ENCODE measurements at regions not wholly inside any gene's neighbourhood (a gene's known extent, or its start where the extent isn't known, plus 50 kb on each side); places are given as distances from the start of the nearest gene placed in this dataset.

- Histone ChIP-seq H3K27ac (no peak overlapping the region), H3K4me1 (no peaks in the 10 kb centered on the region), H3K4me3 (no peak overlapping the region), H3K27me3 (replicated peaks in 1 of 7) (no peaks in the 10 kb centered on the region), H3K9me3 (no peaks in the 10 kb centered on the region), H3K36me3 (no peaks in the 10 kb centered on the region)
- intact Hi-C loops (cut with DNase I; ENCODE audit: low total_unique reads) = no loop called here
- TF ChIP-seq POLR2AphosphoS5 (IDR thresholded peaks at IDR 0.05) = no peak
- TF ChIP-seq POLR2A (IDR thresholded peaks at IDR 0.05) = no peak
- no peak for TF ChIP-seq CTCF (IDR thresholded peaks at IDR 0.05 in 8 of 11, conservative IDR thresholded peaks at IDR 0.05 in 3 of 11)
- 80 to 94% (median 91%) methylated on average over 3 of the region's 3 CpGs for WGBS, 5 donors
- DNase-seq = no peak
Observed at GRCh38 chr11:95593111-95593510, 196.5 kb downstream of the FAM76B start.

DNA sequence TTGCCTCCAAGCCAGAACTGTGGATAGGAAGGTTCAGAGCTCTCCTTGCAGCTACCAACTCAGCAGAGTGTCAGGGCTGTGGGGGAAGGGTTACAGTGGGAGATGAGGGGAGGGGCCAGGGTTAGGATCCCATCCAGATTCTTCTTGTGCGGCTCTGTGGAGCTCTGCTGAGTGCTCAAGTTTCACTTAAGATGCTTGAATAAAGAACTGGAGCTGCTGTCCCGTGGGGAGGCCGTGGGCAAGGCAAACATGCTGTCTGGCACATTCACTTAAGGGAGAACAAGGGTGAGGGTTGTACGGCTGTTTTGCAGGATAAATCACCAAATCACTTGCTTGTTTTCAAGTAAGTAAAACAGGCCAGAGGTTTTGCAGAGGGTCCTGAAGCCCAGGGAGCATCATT, 197.1 kb downstream of the FAM76B start:
- TF ChIP-seq CTCF (IDR thresholded peaks at IDR 0.05 in 8 of 11, conservative IDR thresholded peaks at IDR 0.05 in 3 of 11) (no peak), POLR2A (IDR thresholded peaks at IDR 0.05) (no peak), POLR2AphosphoS5 (IDR thresholded peaks at IDR 0.05) (no peak)
- Histone ChIP-seq H3K27me3 (replicated peaks in 1 of 7) (no peaks in the 10 kb centered on the region), H3K9me3 (no peaks in the 10 kb centered on the region), H3K4me1 (no peaks in the 10 kb centered on the region), H3K27ac (no peak overlapping the region), H3K4me3 (no peak overlapping the region), H3K36me3 (no peaks in the 10 kb centered on the region)
- DNase-seq = no peak
- 51 to 78% (median 67%) methylated on average over 4 of the region's 4 CpGs for WGBS, 5 donors
- intact Hi-C loops (cut with DNase I; ENCODE audit: low total_unique reads) = no loop called here

- 85 to 95% (median 90%) methylated on average over 10 of the region's 10 CpGs for WGBS, 5 donors
- Histone ChIP-seq H3K9me3 (no peaks in the 10 kb centered on the region), H3K36me3 (no peaks in the 10 kb centered on the region), H3K27me3 (replicated peaks in 1 of 7) (no peaks in the 10 kb centered on the region), H3K27ac (no peak overlapping the region), H3K4me1 (no peaks in the 10 kb centered on the region), H3K4me3 (no peak overlapping the region)
- TF ChIP-seq CTCF (IDR thresholded peaks at IDR 0.05 in 8 of 11, conservative IDR thresholded peaks at IDR 0.05 in 3 of 11) (no peak), POLR2A (IDR thresholded peaks at IDR 0.05) (no peak), POLR2AphosphoS5 (IDR thresholded peaks at IDR 0.05) (no peak)
- intact Hi-C loops (cut with DNase I; ENCODE audit: low total_unique reads) = no loop called here
- no peak for DNase-seq
Observed at GRCh38 chr11:95589893-95590612, 199.5 kb downstream of the FAM76B start.

DNA sequence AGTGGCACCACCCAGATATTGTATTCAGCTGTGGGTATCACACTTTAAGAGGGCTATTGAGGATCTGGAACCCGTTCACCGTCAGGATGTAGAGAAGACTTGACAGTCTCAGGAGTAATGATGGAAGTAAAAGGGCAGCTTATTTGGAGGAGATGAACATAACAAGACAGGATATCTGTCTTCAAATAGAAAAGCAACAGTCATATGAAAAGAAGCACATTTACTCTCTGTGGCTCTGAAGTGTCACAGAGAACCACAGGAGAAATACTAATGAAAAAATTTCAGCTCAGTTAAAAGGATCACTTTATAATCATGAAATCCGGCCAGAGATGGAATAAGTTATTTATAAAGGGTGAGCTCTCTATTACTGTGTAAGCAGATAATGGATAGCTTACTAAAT, 200.8 kb downstream of the FAM76B start:
- no peaks in the 10 kb centered on the region for H3K4me1 ChIP-seq
- intact Hi-C loops (cut with DNase I; ENCODE audit: low total_unique reads) = no loop called here
- no peak overlapping the region for H3K27ac ChIP-seq
- 86 to 92% (median 89%) methylated on average over 3 of the region's 3 CpGs for WGBS, 5 donors
- no peaks in the 10 kb centered on the region for H3K27me3 ChIP-seq (replicated peaks in 1 of 7)
- H3K9me3 ChIP-seq = no peaks in the 10 kb centered on the region
- TF ChIP-seq POLR2A (IDR thresholded peaks at IDR 0.05) (no peak), CTCF (IDR thresholded peaks at IDR 0.05 in 8 of 11, conservative IDR thresholded peaks at IDR 0.05 in 3 of 11) (no peak), POLR2AphosphoS5 (IDR thresholded peaks at IDR 0.05) (no peak)
- DNase-seq = no peak
- H3K36me3 ChIP-seq = no peaks in the 10 kb centered on the region
- H3K4me3 ChIP-seq = no peak overlapping the region

Data from spleen (tissue), 11 donors.